BLaER1 treated with 17β-estradiol and CSF1 and Interleukin-3, amounts not matched to agents 10 nM and 100 nM (cell line): ENCODE measurements at regions not wholly inside any gene's neighbourhood (a gene's known extent, or its start where the extent isn't known, plus 50 kb on each side); places are given as distances from the start of the nearest gene placed in this dataset.
"Not testable (repeated sequence)": the region's sequence is repeated elsewhere in the genome, so short reads cannot be mapped to it uniquely, and the experiment has no call there.

ENCODE experiments used
- H3K27ac ChIP-seq, 11 experiments: shearing (Covaris generic); formaldehyde crosslinking; 2 replicates each; pipeline ENCODE4 v1.8.1; 2022
- H3K27me3 ChIP-seq, 11 experiments: shearing (Covaris generic); formaldehyde crosslinking; 2 replicates each; pipeline ENCODE4 v1.8.1; 2022
- H3K36me3 ChIP-seq, 11 experiments: shearing (Covaris generic); formaldehyde crosslinking; 2 replicates each; pipeline ENCODE4 v1.8.1; 2022
- H3K4me1 ChIP-seq, 10 experiments: shearing (Covaris generic); formaldehyde crosslinking; 2 replicates each; pipeline ENCODE4 v1.8.1; 2022
- H3K4me2 ChIP-seq, 11 experiments: shearing (Covaris generic); formaldehyde crosslinking; 2 replicates each; pipeline ENCODE4 v1.8.1; 2022
- H3K4me3 ChIP-seq, 10 experiments: shearing (Covaris generic); formaldehyde crosslinking; 2 replicates each; pipeline ENCODE4 v1.8.1; 2022
- H3K9ac ChIP-seq, 11 experiments: shearing (Covaris generic); formaldehyde crosslinking; 2 replicates each; pipeline ENCODE4 v1.8.1; 2022
- H3K9me3 ChIP-seq, 11 experiments: shearing (Covaris generic); formaldehyde crosslinking; replicated peaks in 1 of 11; 2 replicates each; pipeline ENCODE4 v1.8.1; 2022
- H4K20me1 ChIP-seq, 11 experiments: shearing (Covaris generic); formaldehyde crosslinking; 2 replicates each; pipeline ENCODE4 v1.8.1; 2022
- Cebpa-rat ChIP-seq, 11 experiments: shearing (Covaris generic); IDR thresholded peaks; 2 replicates each; pipeline ENCODE4 v1.8.1; 2022

DNA sequence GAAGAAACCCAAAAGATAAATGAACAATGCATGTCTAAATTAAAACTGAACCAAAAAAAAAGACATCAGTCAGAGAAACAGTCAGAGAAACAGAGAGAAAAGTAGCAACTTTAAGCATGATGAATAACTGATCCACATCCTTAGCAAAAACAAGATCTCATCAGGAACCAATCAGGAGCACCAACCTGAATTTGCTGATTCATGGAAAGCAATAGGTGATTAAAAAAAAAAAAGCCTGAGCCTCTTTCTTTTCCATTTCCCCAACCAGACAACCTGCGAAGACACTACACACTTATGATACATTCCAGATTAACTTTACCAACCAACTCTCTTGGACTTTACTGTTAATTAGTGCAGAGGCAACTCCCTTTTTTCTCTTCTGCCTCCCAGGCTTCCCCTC lies 112.7 kb upstream of the TAS2R1 start:
- no peaks in the 10 kb centered on the region for H3K4me1 ChIP-seq
- H3K4me3 ChIP-seq: no peak overlapping the region
- no peaks in the 10 kb centered on the region for H3K36me3 ChIP-seq
- H4K20me1 ChIP-seq: no peaks in the 10 kb centered on the region
- H3K4me2 ChIP-seq: no peak overlapping the region
- TF ChIP-seq Cebpa-rat (IDR thresholded peaks at IDR 0.05): no peak
- H3K9ac ChIP-seq: no peak overlapping the region
- H3K27me3 ChIP-seq: no peaks in the 10 kb centered on the region
- H3K27ac ChIP-seq: no peak overlapping the region
- peaks cover 0 to 8% (median 0%) of the 10 kb centered on the region in 11 experiments; a peak in 1 of 22 replicates for H3K9me3 ChIP-seq

DNA sequence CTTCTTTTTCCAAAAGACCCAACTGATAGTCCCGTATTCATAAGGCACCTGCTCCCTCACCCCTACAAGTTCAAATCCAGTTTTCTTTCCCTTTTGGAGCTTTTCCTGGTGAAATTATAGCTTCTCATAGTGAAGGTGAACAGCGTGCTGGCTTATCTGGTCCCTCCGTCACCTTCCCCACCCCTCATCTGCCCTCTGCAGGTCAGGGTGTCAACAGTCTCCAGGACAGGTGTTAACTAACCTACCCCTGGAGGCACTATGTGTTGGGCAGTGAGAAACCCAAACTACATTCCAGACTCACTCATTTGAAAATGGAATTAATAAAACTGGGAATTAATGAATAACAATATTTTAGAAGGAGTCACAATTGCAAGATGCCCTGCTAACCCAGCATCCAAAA lies 109.0 kb upstream of the TAS2R1 start:
- no peaks in the 10 kb centered on the region for H4K20me1 ChIP-seq
- no peaks in the 10 kb centered on the region for H3K4me1 ChIP-seq
- no peak overlapping the region for H3K27ac ChIP-seq
- H3K4me3 ChIP-seq: no peak overlapping the region
- TF ChIP-seq Cebpa-rat (IDR thresholded peaks at IDR 0.05): no peak
- no peak overlapping the region for H3K4me2 ChIP-seq
- no peak overlapping the region for H3K9ac ChIP-seq
- H3K9me3 ChIP-seq: peaks cover 0 to 6% (median 0%) of the 10 kb centered on the region in 11 experiments; a peak in 1 of 22 replicates
- H3K27me3 ChIP-seq: no peaks in the 10 kb centered on the region
- no peaks in the 10 kb centered on the region for H3K36me3 ChIP-seq

DNA sequence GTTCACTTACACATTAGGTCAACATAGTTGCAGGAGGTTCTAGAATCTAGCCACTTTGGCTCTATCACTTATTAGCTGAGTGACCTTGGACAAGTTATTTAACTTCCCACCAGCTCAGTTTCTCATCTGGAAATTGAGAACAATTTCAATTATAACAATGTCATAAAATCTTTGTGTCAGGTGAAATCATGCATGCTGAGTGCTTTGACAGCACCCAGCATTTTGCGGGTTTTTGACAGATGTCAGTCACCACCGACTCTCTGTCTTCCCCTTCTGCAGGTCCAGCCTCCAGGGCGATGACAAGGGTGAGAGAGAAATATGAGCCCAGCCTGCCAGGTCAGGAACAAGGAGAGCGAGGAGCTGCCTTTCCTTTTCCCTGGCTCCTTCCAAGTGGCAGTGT lies 107.1 kb upstream of the TAS2R1 start:
- H3K9ac ChIP-seq: no peak overlapping the region
- H3K36me3 ChIP-seq: no peaks in the 10 kb centered on the region

DNA sequence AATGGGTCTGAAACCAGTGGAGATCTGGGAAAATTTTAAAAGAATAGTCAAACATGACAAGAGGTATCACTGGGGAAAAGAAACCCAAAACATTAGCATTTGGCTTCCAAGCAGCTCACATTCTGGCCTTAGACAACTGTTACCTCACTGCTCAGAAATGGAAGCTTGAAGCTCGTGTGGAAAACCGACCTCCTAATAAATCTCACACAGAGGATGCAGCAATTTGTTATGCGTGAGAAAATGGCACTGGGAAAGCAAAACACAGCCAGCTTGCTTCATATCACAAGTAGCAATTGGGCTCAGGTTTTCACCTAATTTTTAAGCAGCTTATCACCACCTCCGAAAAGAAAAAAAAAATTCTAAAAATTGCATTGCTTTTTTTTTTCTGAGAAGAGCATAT lies 103.3 kb upstream of the TAS2R1 start:
- no peak overlapping the region for H3K4me3 ChIP-seq
- no peak for TF ChIP-seq Cebpa-rat (IDR thresholded peaks at IDR 0.05)
- no peaks in the 10 kb centered on the region for H3K27me3 ChIP-seq
- H3K4me1 ChIP-seq: no peaks in the 10 kb centered on the region
- H3K9me3 ChIP-seq: peaks cover 0 to 6% (median 0%) of the 10 kb centered on the region in 11 experiments; a peak in 1 of 22 replicates
- H3K9ac ChIP-seq: no peak overlapping the region
- no peak overlapping the region for H3K27ac ChIP-seq
- H3K36me3 ChIP-seq: no peaks in the 10 kb centered on the region
- no peaks in the 10 kb centered on the region for H4K20me1 ChIP-seq
- no peak overlapping the region for H3K4me2 ChIP-seq

More for the DNA sequence above, 107.1 kb upstream of the TAS2R1 start:
- TF ChIP-seq Cebpa-rat (IDR thresholded peaks at IDR 0.05): no peak
- Histone ChIP-seq H3K27me3 (no peaks in the 10 kb centered on the region), H3K4me1 (no peaks in the 10 kb centered on the region), H3K4me3 (no peak overlapping the region), H3K27ac (no peak overlapping the region), H3K4me2 (no peak overlapping the region), H4K20me1 (no peaks in the 10 kb centered on the region), H3K9me3 (peaks cover 0 to 6% (median 0%) of the 10 kb centered on the region in 11 experiments; a peak in 1 of 22 replicates)

DNA sequence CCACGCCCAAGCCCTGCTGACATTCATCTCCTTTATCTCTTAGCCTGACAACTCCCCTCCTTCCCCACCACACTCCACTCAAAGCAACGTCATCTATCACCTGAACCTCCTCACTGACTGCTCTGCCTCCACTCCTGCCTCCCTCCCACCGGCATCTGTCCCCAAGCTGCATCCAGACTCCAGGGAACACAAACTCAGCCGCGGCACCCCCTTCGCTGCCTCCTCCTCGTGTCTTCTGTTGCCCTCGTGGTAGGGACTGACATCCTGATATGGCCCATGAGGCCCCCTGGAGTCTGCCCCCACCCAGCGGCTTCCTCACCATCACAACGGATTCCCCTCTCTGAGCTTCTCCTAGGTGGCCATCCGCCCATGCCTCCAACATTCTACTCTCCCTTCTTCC lies 101.0 kb upstream of the TAS2R1 start:
- Histone ChIP-seq H3K27ac (no peak overlapping the region), H3K9ac (no peak overlapping the region), H3K4me3 (no peak overlapping the region), H3K4me2 (no peak overlapping the region), H4K20me1 (no peaks in the 10 kb centered on the region), H3K9me3 (peaks cover 0 to 6% (median 0%) of the 10 kb centered on the region in 11 experiments; a peak in 1 of 22 replicates), H3K4me1 (no peaks in the 10 kb centered on the region), H3K27me3 (no peaks in the 10 kb centered on the region), H3K36me3 (no peaks in the 10 kb centered on the region)
- TF ChIP-seq Cebpa-rat (IDR thresholded peaks at IDR 0.05): no peak

DNA sequence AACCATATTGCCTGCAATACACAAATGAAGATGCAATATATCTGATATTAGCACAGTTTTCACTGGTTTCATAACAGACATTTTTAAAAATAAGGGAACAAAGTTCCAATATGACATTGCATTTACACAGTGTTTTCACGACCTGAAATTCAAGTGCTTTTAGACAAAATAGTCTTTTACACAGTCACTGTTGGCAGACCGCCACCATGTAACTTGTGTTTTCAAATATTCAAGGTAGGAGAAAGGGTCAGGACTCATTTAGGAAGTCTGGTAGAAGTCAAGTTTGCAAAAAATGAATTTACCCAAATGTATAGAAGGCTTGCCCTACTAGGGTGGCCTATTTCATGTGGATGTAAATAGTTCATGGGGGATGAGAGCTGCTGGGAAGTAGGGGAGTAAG lies 98.1 kb upstream of the TAS2R1 start:
- Histone ChIP-seq H3K9ac (no peak overlapping the region), H3K27me3 (no peaks in the 10 kb centered on the region), H3K4me1 (no peaks in the 10 kb centered on the region), H3K9me3 (peaks cover 6 to 14% (median 9%) of the 10 kb centered on the region in 11 experiments; a peak in 17 of 22 replicates), H3K4me2 (no peak overlapping the region), H4K20me1 (no peaks in the 10 kb centered on the region), H3K36me3 (no peaks in the 10 kb centered on the region), H3K27ac (no peak overlapping the region), H3K4me3 (no peak overlapping the region)
- TF ChIP-seq Cebpa-rat (IDR thresholded peaks at IDR 0.05): no peak

DNA sequence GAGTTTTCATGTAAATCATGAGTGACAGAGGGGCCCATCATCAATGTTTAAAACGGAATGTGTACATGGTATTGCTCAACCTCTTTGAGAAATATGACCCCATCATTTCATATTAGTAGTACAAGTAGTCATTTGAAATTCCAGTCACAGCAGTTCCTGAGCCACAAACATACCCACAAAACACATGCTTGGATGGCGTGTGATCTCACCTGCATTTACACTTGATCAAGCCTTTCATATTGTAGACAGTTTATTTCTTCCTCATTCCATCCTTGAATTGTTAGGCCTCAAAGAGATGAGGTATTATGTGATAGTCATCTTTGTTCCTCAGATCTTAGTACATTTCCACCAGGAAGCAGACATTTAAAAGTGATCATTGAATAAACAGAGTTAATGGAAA lies 96.8 kb upstream of the TAS2R1 start:
- no peaks in the 10 kb centered on the region for H4K20me1 ChIP-seq
- peaks cover 6 to 14% (median 9%) of the 10 kb centered on the region in 11 experiments; a peak in 17 of 22 replicates for H3K9me3 ChIP-seq
- H3K4me3 ChIP-seq: no peak overlapping the region

DNA sequence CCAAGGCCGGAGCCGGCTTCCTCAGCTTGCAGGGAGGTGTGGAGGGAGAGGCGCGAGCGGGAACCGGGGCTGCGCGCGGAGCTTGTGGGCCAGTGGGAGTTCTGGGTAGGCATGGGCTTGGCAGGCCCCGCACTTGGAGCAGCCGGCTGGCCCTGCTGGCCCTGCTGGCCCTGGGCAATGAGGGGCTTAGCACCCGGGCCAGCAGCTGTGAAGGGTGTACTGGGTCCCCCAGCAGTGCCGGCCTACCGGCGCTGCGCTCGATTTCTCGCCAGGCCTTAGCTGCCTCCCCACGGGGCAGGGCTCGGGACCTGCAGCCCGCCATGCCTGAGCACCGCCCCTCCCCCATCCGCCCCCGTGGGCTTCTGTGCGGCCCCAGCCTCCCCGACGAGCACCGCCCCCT lies 95.1 kb upstream of the TAS2R1 start:
- not testable (repeated sequence) for H4K20me1 ChIP-seq, H3K4me2 ChIP-seq, H3K27me3 ChIP-seq, H3K36me3 ChIP-seq, H3K4me1 ChIP-seq, H3K9ac ChIP-seq, H3K4me3 ChIP-seq, H3K27ac ChIP-seq
- H3K9me3 ChIP-seq: peaks cover 6 to 14% (median 9%) of the 10 kb centered on the region in 11 experiments; a peak in 17 of 22 replicates

More for the DNA sequence above, 96.8 kb upstream of the TAS2R1 start:
- no peak for TF ChIP-seq Cebpa-rat (IDR thresholded peaks at IDR 0.05)
- Histone ChIP-seq H3K36me3 (no peaks in the 10 kb centered on the region), H3K9ac (no peak overlapping the region), H3K4me2 (no peak overlapping the region), H3K4me1 (no peaks in the 10 kb centered on the region), H3K27ac (no peak overlapping the region), H3K27me3 (no peaks in the 10 kb centered on the region)

DNA sequence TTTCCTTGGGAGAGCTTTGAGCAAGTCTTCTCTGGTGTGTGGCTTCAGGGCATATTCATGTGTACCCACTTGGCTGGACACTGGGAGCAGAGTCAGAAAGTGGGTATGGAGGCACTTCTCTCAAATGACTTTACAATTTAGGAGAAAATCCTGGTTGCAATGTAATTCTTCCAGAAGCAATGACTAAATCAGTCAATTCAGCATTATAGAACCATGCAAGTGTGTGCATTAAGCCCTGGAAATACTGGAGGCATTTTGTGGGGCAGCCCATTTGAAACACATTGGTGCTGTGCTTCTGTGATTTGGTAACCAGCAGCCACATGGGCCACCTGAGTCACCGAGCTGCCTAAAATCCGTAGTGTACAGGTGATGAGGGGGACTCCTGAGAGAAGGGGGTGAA lies 94.6 kb upstream of the TAS2R1 start:
- H4K20me1 ChIP-seq: no peaks in the 10 kb centered on the region
- H3K4me1 ChIP-seq: no peaks in the 10 kb centered on the region
- peaks cover 6 to 14% (median 9%) of the 10 kb centered on the region in 11 experiments; a peak in 17 of 22 replicates for H3K9me3 ChIP-seq
- H3K4me3 ChIP-seq: no peak overlapping the region
- no peak for TF ChIP-seq Cebpa-rat (IDR thresholded peaks at IDR 0.05)
- no peak overlapping the region for H3K27ac ChIP-seq
- H3K4me2 ChIP-seq: no peak overlapping the region
- H3K9ac ChIP-seq: no peak overlapping the region
- no peaks in the 10 kb centered on the region for H3K36me3 ChIP-seq
- H3K27me3 ChIP-seq: no peaks in the 10 kb centered on the region

DNA sequence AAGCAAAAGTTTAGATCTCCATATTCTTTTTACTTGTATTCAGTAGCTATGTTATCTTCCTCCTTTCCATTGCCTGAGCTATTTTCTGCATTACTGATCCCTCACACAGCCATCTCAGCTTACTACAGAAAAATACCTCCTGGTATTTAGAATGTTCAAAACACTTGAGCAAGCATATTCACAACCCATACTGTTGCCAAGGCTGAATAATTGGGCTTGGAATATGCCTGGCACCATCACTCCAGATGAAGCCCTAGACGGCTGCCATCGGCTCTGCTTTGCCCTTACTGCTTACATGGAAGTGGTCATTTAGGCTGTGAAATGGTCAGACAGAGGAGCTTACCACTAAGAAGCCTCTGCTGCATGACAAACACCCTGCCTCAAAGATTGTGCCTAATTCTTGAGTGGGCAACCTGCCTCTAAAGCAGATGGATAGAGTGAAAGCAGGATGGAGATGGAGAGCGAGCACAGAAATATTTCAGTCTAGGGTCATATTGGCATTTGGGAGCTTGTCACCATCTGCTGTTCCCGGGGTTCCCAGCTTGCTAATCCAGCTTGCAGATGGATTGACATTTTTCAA lies 92.5 kb upstream of the TAS2R1 start:
- Histone ChIP-seq H3K4me1 (no peaks in the 10 kb centered on the region), H3K4me2 (no peak overlapping the region), H3K9me3 (peaks cover 6 to 14% (median 9%) of the 10 kb centered on the region in 11 experiments; a peak in 17 of 22 replicates), H3K9ac (no peak overlapping the region), H3K27ac (no peak overlapping the region), H3K4me3 (no peak overlapping the region), H3K36me3 (no peaks in the 10 kb centered on the region), H3K27me3 (no peaks in the 10 kb centered on the region), H4K20me1 (no peaks in the 10 kb centered on the region)
- TF ChIP-seq Cebpa-rat (IDR thresholded peaks at IDR 0.05): no peak
